ENCODE measurements at regions not wholly inside any gene's neighbourhood (a gene's known extent, or its start where the extent isn't known, plus 50 kb on each side); places are given as distances from the start of the nearest gene placed in this dataset.

DNA sequence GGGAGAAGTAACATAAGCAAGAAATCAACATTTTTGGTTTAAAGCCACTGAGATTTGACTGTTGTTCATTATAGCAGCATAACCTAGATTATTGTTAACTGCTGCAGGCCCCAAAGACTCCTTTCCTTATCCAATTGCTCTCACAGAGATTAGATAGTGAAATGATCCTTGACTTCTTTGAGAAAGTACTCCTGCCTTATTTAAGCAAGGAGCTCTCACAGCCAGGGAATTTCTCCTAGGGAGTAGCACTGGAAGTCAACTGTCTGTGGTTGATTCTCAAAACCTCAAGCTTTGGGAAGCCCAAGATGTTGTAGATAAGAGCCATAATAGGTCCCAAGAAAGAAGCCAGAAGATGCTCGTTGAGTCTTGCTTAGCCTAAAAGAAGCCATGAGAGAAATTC, 151.8 kb upstream of the TSC22D2 start:
- Mint-ChIP-seq H3K4me3 (no peak overlapping the region), H3K4me1 (ENCODE audit: low read depth) (no peaks in the 10 kb centered on the region), H3K27me3 (ENCODE audit: low read depth) (no peaks in the 10 kb centered on the region), H3K27ac (no peak overlapping the region), H3K36me3 (ENCODE audit: low read depth) (no peaks in the 10 kb centered on the region), H3K9me3 (no peaks in the 10 kb centered on the region)
- intact Hi-C loops (cut with micrococcal nuclease): no loop called here
- no peak for DNase-seq
- CTCF ChIA-PET: no interaction called here

DNA sequence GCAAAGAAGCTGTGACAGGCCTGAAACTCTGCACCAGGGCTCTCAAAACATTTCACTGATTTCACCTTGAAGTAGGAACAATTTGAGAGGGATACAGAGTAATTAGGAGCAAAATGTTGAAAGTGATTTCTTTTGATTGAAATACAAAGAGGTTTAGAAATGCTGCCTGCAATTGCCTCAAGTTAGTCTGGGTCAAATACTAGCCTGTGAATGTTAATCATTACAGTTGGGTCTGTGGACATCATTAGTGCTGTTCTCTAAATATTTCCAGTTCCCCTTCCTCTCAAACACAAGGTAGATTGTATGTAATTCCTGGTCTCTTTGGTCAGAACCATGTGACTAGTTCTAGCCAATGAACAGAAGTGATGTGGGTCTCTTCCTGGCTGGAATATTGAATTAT, 152.3 kb upstream of the TSC22D2 start:
- H3K9me3 Mint-ChIP-seq: no peaks in the 10 kb centered on the region
- CTCF ChIA-PET: no interaction called here
- H3K4me1 Mint-ChIP-seq (ENCODE audit: low read depth): no peaks in the 10 kb centered on the region
- no peak for DNase-seq
- intact Hi-C loops (cut with micrococcal nuclease): no loop called here
- no peaks in the 10 kb centered on the region for H3K36me3 Mint-ChIP-seq (ENCODE audit: low read depth)
- H3K27me3 Mint-ChIP-seq (ENCODE audit: low read depth): no peaks in the 10 kb centered on the region
- no peak overlapping the region for H3K4me3 Mint-ChIP-seq
- no peak overlapping the region for H3K27ac Mint-ChIP-seq

DNA sequence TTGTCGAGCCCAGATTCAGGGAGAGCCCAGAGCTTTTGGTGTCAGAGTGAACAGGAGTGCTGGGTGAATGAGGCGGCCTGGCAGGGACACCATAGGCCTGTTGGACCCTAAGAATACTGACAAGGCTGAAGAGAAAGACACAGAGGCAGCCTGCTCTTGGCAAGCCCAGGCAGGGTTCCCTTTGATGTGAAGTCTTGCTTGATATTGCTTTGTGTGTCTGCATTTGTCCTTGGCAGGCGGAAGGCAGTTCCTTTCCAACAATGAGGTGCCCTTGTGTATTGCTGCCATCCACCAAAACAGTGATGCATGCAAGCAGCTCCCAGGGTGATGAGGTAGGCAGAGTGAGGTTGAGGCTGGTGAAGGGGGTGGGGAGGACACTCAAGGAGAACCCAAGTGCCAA, 152.7 kb upstream of the TSC22D2 start:
- DNase-seq: no peak
- CTCF ChIA-PET: interaction anchor here (1.4 kb wide), 1 partner anchor 30 kb away, joined by 3 read pairs; no protein-coding TSS in a partner anchor
- Mint-ChIP-seq H3K36me3 (ENCODE audit: low read depth) (no peaks in the 10 kb centered on the region), H3K4me3 (no peak overlapping the region), H3K27me3 (ENCODE audit: low read depth) (no peaks in the 10 kb centered on the region), H3K4me1 (ENCODE audit: low read depth) (no peaks in the 10 kb centered on the region), H3K27ac (no peak overlapping the region), H3K9me3 (no peaks in the 10 kb centered on the region)
- intact Hi-C loops (cut with micrococcal nuclease): no loop called here

GRCh38 chr3:150254309-150254708, 153.8 kb upstream of the TSC22D2 start:
- Mint-ChIP-seq H3K4me3 (no peak overlapping the region), H3K27ac (no peak overlapping the region), H3K36me3 (ENCODE audit: low read depth) (no peaks in the 10 kb centered on the region), H3K9me3 (no peaks in the 10 kb centered on the region), H3K4me1 (ENCODE audit: low read depth) (no peaks in the 10 kb centered on the region), H3K27me3 (ENCODE audit: low read depth) (no peaks in the 10 kb centered on the region)
- DNase-seq: no peak
- CTCF ChIA-PET: interaction anchor here (1.4 kb wide), 1 partner anchor 31 kb away, joined by 3 read pairs; no protein-coding TSS in a partner anchor
- intact Hi-C loops (cut with micrococcal nuclease): no loop called here

DNA sequence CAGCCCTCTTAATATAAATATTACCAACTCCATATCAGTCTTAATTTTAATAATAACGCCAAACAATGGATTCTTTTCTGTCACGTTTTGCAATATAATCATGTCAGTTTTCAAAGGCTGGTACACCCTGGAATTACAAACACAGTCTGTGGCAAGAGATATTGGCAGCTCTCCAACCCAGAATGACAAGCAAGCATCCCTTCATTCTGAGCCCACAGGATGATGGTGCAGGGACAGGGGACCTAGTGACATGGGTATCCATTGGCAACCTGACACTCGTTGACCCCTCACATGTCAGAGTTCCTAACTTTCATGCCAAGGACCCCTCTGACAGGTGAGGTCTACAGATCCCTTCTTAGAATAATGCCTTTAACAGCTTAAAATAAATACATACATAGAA, 154.5 kb upstream of the TSC22D2 start:
- Mint-ChIP-seq H3K4me1 (ENCODE audit: low read depth) (no peaks in the 10 kb centered on the region), H3K27ac (no peak overlapping the region), H3K9me3 (no peaks in the 10 kb centered on the region), H3K27me3 (ENCODE audit: low read depth) (no peaks in the 10 kb centered on the region), H3K4me3 (no peak overlapping the region), H3K36me3 (ENCODE audit: low read depth) (no peaks in the 10 kb centered on the region)
- DNase-seq: no peak
- intact Hi-C loops (cut with micrococcal nuclease): no loop called here
- CTCF ChIA-PET: no interaction called here

DNA sequence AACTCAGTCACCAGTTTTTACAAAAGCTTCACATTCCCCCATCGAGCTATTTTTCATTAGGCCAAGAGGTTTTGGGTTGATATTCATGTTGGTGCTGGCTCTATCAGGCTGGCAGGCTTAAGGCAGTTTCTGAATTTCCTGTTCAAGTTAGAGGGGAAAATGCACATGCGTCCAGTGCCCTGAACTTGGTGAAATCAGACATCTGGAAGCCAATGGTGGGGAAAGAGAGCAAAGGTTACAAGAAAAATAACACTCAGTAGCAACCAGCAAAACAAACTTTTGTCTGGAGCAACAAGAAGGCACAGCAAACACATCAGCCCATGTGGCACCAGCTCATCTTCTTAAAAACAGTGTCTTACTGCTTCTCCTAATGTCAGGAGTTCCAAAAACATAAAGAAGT, 155.6 kb upstream of the TSC22D2 start:
- intact Hi-C loops (cut with micrococcal nuclease): no loop called here
- Mint-ChIP-seq H3K9me3 (no peaks in the 10 kb centered on the region), H3K4me3 (no peak overlapping the region), H3K27me3 (ENCODE audit: low read depth) (no peaks in the 10 kb centered on the region), H3K36me3 (ENCODE audit: low read depth) (no peaks in the 10 kb centered on the region), H3K4me1 (ENCODE audit: low read depth) (no peaks in the 10 kb centered on the region), H3K27ac (no peak overlapping the region)
- no peak for DNase-seq
- CTCF ChIA-PET: interaction anchor here (1.1 to 1.3 kb wide), 2 partner anchors 34 to 40 kb away, joined by 3 read pairs; no protein-coding TSS in a partner anchor

GRCh38 chr3:150251187-150252062, 156.7 kb upstream of the TSC22D2 start:
- H3K4me1 Mint-ChIP-seq (ENCODE audit: low read depth): no peaks in the 10 kb centered on the region
- H3K27ac Mint-ChIP-seq: no peak overlapping the region
- H3K9me3 Mint-ChIP-seq: no peaks in the 10 kb centered on the region
- no peaks in the 10 kb centered on the region for H3K36me3 Mint-ChIP-seq (ENCODE audit: low read depth)
- intact Hi-C loops (cut with micrococcal nuclease): no loop called here
- no peak for DNase-seq
- no peak overlapping the region for H3K4me3 Mint-ChIP-seq
- CTCF ChIA-PET: interaction anchor here (1.1 to 1.5 kb wide), 2 partner anchors 29 to 41 kb away, joined by 3 read pairs; no protein-coding TSS in a partner anchor
- H3K27me3 Mint-ChIP-seq (ENCODE audit: low read depth): no peaks in the 10 kb centered on the region

GRCh38 chr3:150249779-150250470, 158.2 kb upstream of the TSC22D2 start:
- H3K4me1 Mint-ChIP-seq (ENCODE audit: low read depth): no peaks in the 10 kb centered on the region
- DNase-seq: no peak
- no peak overlapping the region for H3K27ac Mint-ChIP-seq
- H3K27me3 Mint-ChIP-seq (ENCODE audit: low read depth): peaks cover 3% of the 10 kb centered on the region
- H3K9me3 Mint-ChIP-seq: no peaks in the 10 kb centered on the region
- H3K36me3 Mint-ChIP-seq (ENCODE audit: low read depth): no peaks in the 10 kb centered on the region
- CTCF ChIA-PET: interaction anchor here (0.6 to 1.5 kb wide), 3 partner anchors 25 to 43 kb away, joined by 3 to 5 read pairs (median 3); no protein-coding TSS in a partner anchor
- H3K4me3 Mint-ChIP-seq: no peak overlapping the region
- intact Hi-C loops (cut with micrococcal nuclease): no loop called here

DNA sequence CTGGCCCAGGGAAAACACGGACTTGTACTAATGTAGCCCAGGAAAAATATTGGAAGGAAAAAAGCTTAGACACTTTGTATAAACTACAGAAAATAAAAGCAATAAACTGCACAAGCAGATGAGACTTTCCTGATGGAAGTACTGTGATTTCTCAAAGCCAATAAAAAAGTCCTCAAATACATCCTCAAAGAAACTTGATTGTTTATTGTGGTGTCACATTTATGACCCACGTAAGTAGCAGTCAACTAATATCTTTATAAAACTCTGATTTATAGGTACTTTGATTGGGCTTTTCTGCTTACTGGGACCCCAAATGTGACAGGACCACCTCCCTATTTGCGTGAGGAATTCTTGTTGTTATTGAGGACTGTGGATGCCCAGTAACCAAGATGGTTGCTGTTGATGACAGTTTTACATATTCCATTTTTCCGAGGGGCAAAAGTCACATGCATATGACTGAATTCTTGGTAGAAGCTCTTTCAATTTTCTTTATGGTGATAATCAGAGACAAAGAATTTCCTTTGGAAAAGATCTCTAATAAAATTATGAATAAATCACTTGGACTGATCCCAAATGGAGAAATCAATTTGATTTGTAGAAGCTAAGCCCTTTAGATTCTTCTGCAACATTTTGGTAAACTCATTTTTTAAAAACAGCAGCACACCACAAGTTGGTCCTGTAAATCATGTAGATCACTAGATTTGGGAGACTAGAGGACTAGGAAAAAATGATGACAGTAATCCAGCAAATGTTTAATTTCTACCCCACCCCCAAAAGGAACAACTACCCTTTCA, 159.0 kb upstream of the TSC22D2 start:
- no peaks in the 10 kb centered on the region for H3K36me3 Mint-ChIP-seq (ENCODE audit: low read depth)
- no peak for DNase-seq
- peaks cover 3% of the 10 kb centered on the region for H3K27me3 Mint-ChIP-seq (ENCODE audit: low read depth)
- H3K4me1 Mint-ChIP-seq (ENCODE audit: low read depth): no peaks in the 10 kb centered on the region
- intact Hi-C loops (cut with micrococcal nuclease): no loop called here
- H3K4me3 Mint-ChIP-seq: no peak overlapping the region
- CTCF ChIA-PET: no interaction called here
- no peak overlapping the region for H3K27ac Mint-ChIP-seq
- H3K9me3 Mint-ChIP-seq: no peaks in the 10 kb centered on the region

DNA sequence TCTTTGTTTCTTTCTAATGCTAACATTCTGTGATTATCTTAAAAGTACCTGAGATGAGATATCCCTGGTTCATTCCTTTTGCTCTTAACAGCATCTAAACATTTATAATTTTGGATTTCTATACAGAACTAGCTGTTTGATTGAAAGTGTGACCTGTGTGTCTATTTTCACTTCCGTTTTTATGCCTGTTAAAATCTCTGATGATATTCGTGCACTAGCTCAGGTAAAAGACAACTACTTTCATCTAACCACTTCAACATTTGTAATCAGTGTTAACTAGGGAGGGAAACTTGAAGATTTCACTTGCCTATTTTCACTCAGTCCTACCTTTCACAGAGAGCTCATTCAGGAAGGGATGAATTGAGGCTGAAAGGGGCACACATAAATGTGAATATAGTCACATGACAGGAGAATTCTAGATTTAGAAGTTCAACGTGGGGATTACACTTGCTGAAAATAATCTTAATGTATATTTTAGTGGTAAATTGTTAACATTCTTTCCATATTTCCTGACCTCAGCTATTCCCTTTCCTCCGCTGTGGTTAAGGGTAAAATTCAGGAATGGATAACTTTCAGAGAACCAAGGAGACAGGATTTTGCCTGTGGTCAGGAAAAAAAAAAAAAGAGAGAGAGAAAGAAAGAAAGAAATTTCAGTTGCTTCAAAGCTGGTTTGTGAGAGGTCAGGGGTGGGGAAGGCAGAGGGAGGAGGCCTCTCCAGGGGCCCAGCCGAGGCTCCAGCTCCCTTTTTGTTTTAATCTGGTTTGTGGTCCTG, 159.8 kb upstream of the TSC22D2 start:
- CTCF ChIA-PET: no interaction called here
- Mint-ChIP-seq H3K9me3 (no peaks in the 10 kb centered on the region), H3K27me3 (ENCODE audit: low read depth) (peaks cover 3% of the 10 kb centered on the region), H3K4me1 (ENCODE audit: low read depth) (no peaks in the 10 kb centered on the region), H3K36me3 (ENCODE audit: low read depth) (no peaks in the 10 kb centered on the region), H3K4me3 (no peak overlapping the region), H3K27ac (no peak overlapping the region)
- DNase-seq: no peak
- intact Hi-C loops (cut with micrococcal nuclease): no loop called here

DNA sequence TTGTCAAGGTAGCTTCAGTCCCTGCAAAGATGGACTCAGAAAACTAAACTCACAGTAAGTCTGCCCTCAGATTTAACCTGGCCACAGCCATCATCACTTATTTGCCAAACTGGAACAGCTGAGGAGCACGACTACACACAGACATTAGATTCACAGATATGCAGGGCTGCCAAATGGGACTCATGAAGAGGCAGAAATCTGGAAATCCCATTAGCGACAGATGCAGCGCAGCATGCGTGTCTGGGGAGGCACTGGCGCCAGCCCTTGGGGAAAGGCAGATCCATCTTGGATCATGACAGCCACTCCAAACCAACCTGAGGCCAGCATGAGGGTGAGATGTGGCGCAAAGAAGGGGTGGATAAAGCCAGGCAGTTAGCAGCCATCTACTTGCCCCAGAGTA, 160.7 kb upstream of the TSC22D2 start:
- no peaks in the 10 kb centered on the region for H3K36me3 Mint-ChIP-seq (ENCODE audit: low read depth)
- intact Hi-C loops (cut with micrococcal nuclease): no loop called here
- no peaks in the 10 kb centered on the region for H3K9me3 Mint-ChIP-seq
- H3K27ac Mint-ChIP-seq: no peak overlapping the region
- no peak for DNase-seq
- CTCF ChIA-PET: no interaction called here
- H3K27me3 Mint-ChIP-seq (ENCODE audit: low read depth): peaks cover 5% of the 10 kb centered on the region
- H3K4me3 Mint-ChIP-seq: no peak overlapping the region
- no peaks in the 10 kb centered on the region for H3K4me1 Mint-ChIP-seq (ENCODE audit: low read depth)

GRCh38 chr3:150243466-150243865, 164.6 kb upstream of the TSC22D2 start:
- no peak for DNase-seq
- intact Hi-C loops (cut with micrococcal nuclease): no loop called here
- CTCF ChIA-PET: no interaction called here
- Mint-ChIP-seq H3K27me3 (ENCODE audit: low read depth) (peaks cover 6% of the 10 kb centered on the region), H3K4me1 (ENCODE audit: low read depth) (no peaks in the 10 kb centered on the region), H3K27ac (no peak overlapping the region), H3K9me3 (no peaks in the 10 kb centered on the region), H3K4me3 (no peak overlapping the region), H3K36me3 (ENCODE audit: low read depth) (no peaks in the 10 kb centered on the region)

All from activated naive CD4-positive, alpha-beta T cell treated with anti-CD3 and anti-CD28 coated beads for 36 hours (primary cell).